GM19238 (cell line): ENCODE measurements at regions not wholly inside any gene's neighbourhood (a gene's known extent, or its start where the extent isn't known, plus 50 kb on each side); places are given as distances from the start of the nearest gene placed in this dataset.
"Not testable (repeated sequence)": the region's sequence is repeated elsewhere in the genome, so short reads cannot be mapped to it uniquely, and the experiment has no call there.

Source experiments
- DNase-seq: peaks from one replicate; pipeline ENCODE4 v3.0.0; 2011; ENCODE audit warnings: low spot score; ENCODE audit not compliant: insufficient read length

- DNase-seq = no peak
Measured at GRCh38 chr3:177249203-177249602, 51.9 kb upstream of the TBL1XR1 start.

- DNase-seq = no peak
Measured at GRCh38 chr3:177250151-177250550, 52.9 kb upstream of the TBL1XR1 start.

GRCh38 chr3:177251755-177252154 is 54.5 kb upstream of the TBL1XR1 start:
- no peak for DNase-seq

GRCh38 chr3:177257006-177257405 is 59.7 kb upstream of the TBL1XR1 start:
- no peak for DNase-seq

GRCh38 chr3:177257625-177258024 is 60.3 kb upstream of the TBL1XR1 start:
- no peak for DNase-seq

- no peak for DNase-seq
Measured at GRCh38 chr3:177262396-177262795, 65.1 kb upstream of the TBL1XR1 start.

GRCh38 chr3:177263615-177264368 is 66.5 kb upstream of the TBL1XR1 start:
- no peak for DNase-seq

GRCh38 chr3:177271811-177272501 is 74.7 kb upstream of the TBL1XR1 start:
- not testable (repeated sequence) for DNase-seq

GRCh38 chr3:177278016-177278415 is 80.7 kb upstream of the TBL1XR1 start:
- no peak for DNase-seq

GRCh38 chr3:177279118-177279815 is 82.0 kb upstream of the TBL1XR1 start:
- DNase-seq = no peak

GRCh38 chr3:177281292-177282118 is 84.2 kb upstream of the TBL1XR1 start:
- DNase-seq = no peak

GRCh38 chr3:177282119-177282655 is 84.9 kb upstream of the TBL1XR1 start:
- no peak for DNase-seq

GRCh38 chr3:177283983-177284382 is 86.7 kb upstream of the TBL1XR1 start:
- no peak for DNase-seq

GRCh38 chr3:177284383-177284881 is 87.2 kb upstream of the TBL1XR1 start:
- DNase-seq = no peak

- no peak for DNase-seq
Measured at GRCh38 chr3:177286034-177286433, 88.8 kb upstream of the TBL1XR1 start.

- no peak for DNase-seq
Measured at GRCh38 chr3:177287231-177287630, 89.9 kb upstream of the TBL1XR1 start.

- DNase-seq = no peak
Measured at GRCh38 chr3:177290633-177291032, 93.4 kb upstream of the TBL1XR1 start.

- no peak for DNase-seq
Measured at GRCh38 chr3:177294221-177294620, 96.9 kb upstream of the TBL1XR1 start.

GRCh38 chr3:177295116-177295515 is 97.8 kb upstream of the TBL1XR1 start:
- no peak for DNase-seq

- no peak for DNase-seq
Measured at GRCh38 chr3:177299250-177299649, 102.0 kb upstream of the TBL1XR1 start.
